Endothelial cell of umbilical vein (primary cell): ENCODE measurements at regions not wholly inside any gene's neighbourhood (a gene's known extent, or its start where the extent isn't known, plus 50 kb on each side); places are given as distances from the start of the nearest gene placed in this dataset.

Experiments used
- BruUV-seq: library from RNA; stranded (reverse); fragments of 400-500 nt; replicated peaks from 2 replicates; lab custom pipeline; 2021; lab: Mats Ljungman, UMichigan
- CTCF ChIA-PET: fragments of 300-600, 350-600 bp; sonication (Branson Sonifier 250); formaldehyde crosslinking; loops from one replicate; lab custom pipeline; 2021; ENCODE audit warnings: antibody characterized with exemption, inconsistent platforms; lab: Charles Lee
- POLR2A ChIA-PET: fragments of 300-600, 350-600 bp; sonication (Branson Sonifier 250); formaldehyde crosslinking; loops from one replicate; lab custom pipeline; 2021; ENCODE audit warnings: antibody characterized with exemption, inconsistent platforms; lab: Charles Lee
- DNase-seq: peaks from one replicate; pipeline ENCODE4 v3.0.0-alpha.2; 2011; ENCODE audit warnings: low read depth, low spot score
- FAIRE-seq: peaks from 2 replicates; lab custom pipeline; 2011; peaks lifted over from hg19 to GRCh38; lab: Jason Lieb, UNC
- H2AFZ ChIP-seq: 2 replicates; pipeline ENCODE4 v1.6.0; 2012; ENCODE audit warnings: low read depth, low read length, control low read depth, inconsistent platforms
- H3K27ac ChIP-seq: 2 replicates; pipeline ENCODE4 v1.5.1; 2011; ENCODE audit warnings: low read depth, mild to moderate bottlenecking, control low read depth, low read length, moderate library complexity; ENCODE audit not compliant: insufficient read depth
- H3K27me3 ChIP-seq, 2 experiments: 2 replicates each; pipeline versions ENCODE4 v1.6.0 to v1.6.1; 2011; ENCODE audit warnings: low read length in 2 of 2, mixed read lengths in 1 of 2; ENCODE audit not compliant: control insufficient read depth in 2 of 2, insufficient read depth in 2 of 2
- H3K36me3 ChIP-seq, 2 experiments: 2 replicates in 1 of 2; 3 replicates in 1 of 2; pipeline ENCODE4 v1.5.1; 2011; ENCODE audit warnings: low read length in 2 of 2, mild to moderate bottlenecking in 1 of 2, moderate library complexity in 1 of 2; ENCODE audit not compliant: control insufficient read depth in 2 of 2, insufficient read depth in 2 of 2; ENCODE audit errors: extremely low read depth in 1 of 2
- H3K4me1 ChIP-seq: 3 replicates; pipeline ENCODE4 v1.5.1; 2011; ENCODE audit warnings: mild to moderate bottlenecking, low read length; ENCODE audit not compliant: control insufficient read depth, insufficient read depth; ENCODE audit errors: extremely low read depth
- H3K4me2 ChIP-seq: 2 replicates; pipeline ENCODE4 v1.6.1; 2011; ENCODE audit warnings: low read length, control low read depth, mixed read lengths; ENCODE audit not compliant: insufficient read depth
- H3K4me3 ChIP-seq, 3 experiments: fragments of 200-600 bp in 1 of 3; sonication (generic), shearing (Covaris generic) in 1 of 3; replicated peaks in 1 of 3; 2 replicates each; pipeline ENCODE4 v1.5.1; 2011 to 2016; ENCODE audit warnings: control low read depth in 3 of 3, low read length in 3 of 3, mild to moderate bottlenecking in 2 of 3, inconsistent platforms in 1 of 3, low read depth in 1 of 3, moderate library complexity in 1 of 3; ENCODE audit not compliant: insufficient read depth in 1 of 3
- H3K79me2 ChIP-seq: 2 replicates; pipeline ENCODE4 v1.6.0; 2012; ENCODE audit warnings: low read length, inconsistent platforms; ENCODE audit not compliant: control insufficient read depth, insufficient read depth
- H3K9ac ChIP-seq: replicated peaks from 2 replicates; pipeline ENCODE3; 2011; ENCODE audit warnings: low read length, control low read depth; ENCODE audit not compliant: insufficient read depth; ENCODE audit errors: extremely low read depth
- H3K9me1 ChIP-seq: replicated peaks from 3 replicates; pipeline ENCODE4 v1.6.0; 2011; ENCODE audit warnings: mild to moderate bottlenecking, low read length; ENCODE audit not compliant: control insufficient read depth, insufficient read depth; ENCODE audit errors: extremely low read depth
- H3K9me3 ChIP-seq: replicated peaks from 2 replicates; pipeline ENCODE4 v1.5.1; 2012; ENCODE audit warnings: low read length, inconsistent platforms; ENCODE audit not compliant: control insufficient read depth, insufficient read depth
- H4K20me1 ChIP-seq: replicated peaks from 2 replicates; pipeline ENCODE3; 2011; ENCODE audit warnings: mild to moderate bottlenecking, low read length; ENCODE audit not compliant: control insufficient read depth, insufficient read depth; ENCODE audit errors: extremely low read depth
- CTCF ChIP-seq, 2 donors: IDR thresholded peaks; 1 replicate in 1 of 2; 2 replicates in 1 of 2; pipeline ENCODE4 v1.5.1; 2011; ENCODE audit warnings: low read length in 2 of 2, mild to moderate bottlenecking in 2 of 2, moderate library complexity in 2 of 2, control low read depth in 1 of 2, inconsistent platforms in 1 of 2, low read depth in 1 of 2; ENCODE audit not compliant: insufficient read depth in 1 of 2; ENCODE audit errors: extremely low read depth in 1 of 2
- EZH2 ChIP-seq: IDR thresholded peaks from 2 replicates; pipeline ENCODE4 v1.6.1; 2012; ENCODE audit warnings: borderline replicate concordance, low read depth, mild to moderate bottlenecking, moderate library complexity, low read length, inconsistent platforms; ENCODE audit not compliant: severe bottlenecking
- GATA2 ChIP-seq: IDR thresholded peaks from 2 replicates; pipeline ENCODE4 v1.7.0; 2011; ENCODE audit warnings: low read depth, mild to moderate bottlenecking, moderate library complexity, mixed read lengths, low read length; ENCODE audit not compliant: insufficient read length, insufficient read depth
- JUN ChIP-seq: IDR thresholded peaks from 2 replicates; pipeline ENCODE4 v1.6.1; 2011; ENCODE audit warnings: borderline replicate concordance, low read depth; ENCODE audit not compliant: insufficient read length, insufficient read depth
- MYC ChIP-seq: IDR thresholded peaks from one replicate; pipeline ENCODE4 v1.6.1; 2011; ENCODE audit warnings: mild to moderate bottlenecking, low read depth, low read length
- POLR2A ChIP-seq: IDR thresholded peaks from 2 replicates; pipeline ENCODE4 v1.6.1; 2012; ENCODE audit warnings: low read depth, mild to moderate bottlenecking, control low read depth, low read length
- POLR2AphosphoS5 ChIP-seq: IDR thresholded peaks from 2 replicates; pipeline ENCODE4 v1.6.1; 2012; ENCODE audit warnings: low read depth, mild to moderate bottlenecking, control low read depth, low read length, moderate library complexity; ENCODE audit not compliant: insufficient read depth
- dilution Hi-C: fragments of 300-500 bp; cut with MboI; formaldehyde crosslinking; loops from one replicate; pipeline ENCODE4 v1.15.0; 2019; ENCODE audit warnings: low sequenced_read_pairs; ENCODE audit not compliant: extremely low pct_ligation_motif_present
- intact Hi-C: fragments of 100-400 bp; cut with micrococcal nuclease; formaldehyde crosslinking; loops from one replicate; pipeline ENCODE4 v1.10.0; 2022
- TF ChIP-seq, protein P1 (sequence below): IDR thresholded peaks from 2 replicates; pipeline ENCODE4 v1.6.1; 2011; ENCODE audit not compliant: insufficient read depth, insufficient read length

DNA sequence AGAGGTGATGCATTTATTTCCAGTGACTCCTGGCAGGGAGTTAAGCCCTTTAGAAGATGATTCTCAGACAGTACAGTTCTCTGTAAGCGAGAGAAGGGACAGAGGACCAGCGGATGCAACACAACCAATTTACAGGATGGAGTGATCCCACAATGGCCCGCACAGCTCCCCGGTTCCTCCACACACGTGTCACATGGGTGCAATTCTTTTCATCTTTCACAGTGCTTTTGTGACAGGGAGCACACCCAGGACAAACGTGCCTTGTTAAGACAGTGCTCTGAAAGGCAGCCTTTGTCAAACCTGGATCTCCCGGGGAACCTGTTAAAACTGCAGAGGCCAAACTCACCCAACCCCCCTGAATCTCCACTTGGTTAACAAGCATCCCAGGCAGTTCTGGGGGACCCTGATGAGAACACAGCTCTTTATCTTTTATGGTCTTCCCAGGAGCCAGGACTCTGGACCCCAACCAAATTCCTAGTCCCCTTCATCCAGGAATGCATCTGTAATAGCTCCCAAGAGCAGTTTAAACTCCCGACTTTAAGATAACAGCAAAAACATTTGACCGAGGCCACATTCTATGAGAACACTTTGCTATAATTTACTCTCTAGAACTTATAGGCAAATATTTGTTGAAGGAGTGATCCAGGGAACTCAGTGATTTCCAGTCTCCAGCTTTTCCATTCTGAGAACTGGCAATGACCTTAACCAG is 134.9 kb upstream of the CDH5 start:
- H3K9ac ChIP-seq = no peak overlapping the region
- H3K36me3 ChIP-seq = no peaks in the 10 kb centered on the region
- no peaks in the 10 kb centered on the region for H3K79me2 ChIP-seq
- TF ChIP-seq POLR2AphosphoS5 (no peak), CTCF (IDR thresholded peaks at IDR 0.05; ENCODE audit: extremely low read depth in 1 of 2, insufficient read depth in 1 of 2, low read depth in 1 of 2, low read length in 2 of 2) (no peak), MYC (no peak), EZH2 (no peak), JUN (no peak), GATA2 (no peak), POLR2A (no peak)
- TF ChIP-seq, protein P1, sequence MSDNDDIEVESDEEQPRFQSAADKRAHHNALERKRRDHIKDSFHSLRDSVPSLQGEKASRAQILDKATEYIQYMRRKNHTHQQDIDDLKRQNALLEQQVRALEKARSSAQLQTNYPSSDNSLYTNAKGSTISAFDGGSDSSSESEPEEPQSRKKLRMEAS = no peak
- FAIRE-seq = no peak
- H3K27ac ChIP-seq = no peak overlapping the region
- no peaks in the 10 kb centered on the region for H3K9me1 ChIP-seq
- intact Hi-C loops = no loop called here
- ChIA-PET POLR2A (no interaction called here), CTCF (interaction anchor here (0.6 kb wide), 1 partner anchor 38 kb away, joined by 3 read pairs; no protein-coding TSS in a partner anchor)
- H3K4me3 ChIP-seq = no peak overlapping the region
- no TSS peak for BruUV-seq
- no peaks in the 10 kb centered on the region for H3K4me1 ChIP-seq
- DNase-seq = no peak
- no peak overlapping the region for H2AFZ ChIP-seq
- dilution Hi-C loops = no loop called here
- H4K20me1 ChIP-seq = no peaks in the 10 kb centered on the region
- H3K27me3 ChIP-seq = no peaks in the 10 kb centered on the region
- H3K9me3 ChIP-seq = no peaks in the 10 kb centered on the region
- H3K4me2 ChIP-seq = no peak overlapping the region
